WTC11 (cell line): ENCODE measurements at regions not wholly inside any gene's neighbourhood (a gene's known extent, or its start where the extent isn't known, plus 50 kb on each side); places are given as distances from the start of the nearest gene placed in this dataset.

Experiments used
- ATAC-seq: fragments of 200-7000 bp; cut with Tn5 transposase; 2 replicates; pipeline ENCODE4 v1.10.0; 2021; ENCODE audit warnings: mild to moderate bottlenecking, moderate library complexity
- CTCF ChIA-PET: fragments of 300-600 bp; sonication (Branson Sonifier 250); formaldehyde crosslinking; loops from one replicate; lab custom pipeline; 2021; ENCODE audit warnings: antibody characterized with exemption; lab: Charles Lee
- POLR2A ChIA-PET: fragments of 350-600 bp; sonication (Branson Sonifier 250); formaldehyde crosslinking; loops from one replicate; lab custom pipeline; 2021; ENCODE audit warnings: antibody characterized with exemption; lab: Charles Lee
- DNase-seq: peaks from one replicate; pipeline ENCODE4 v3.0.0; 2021; ENCODE audit warnings: low spot score
- H3K27ac Mint-ChIP-seq: 2 replicates; pipeline ENCODE4 v1.8.0; 2021; ENCODE audit warnings: mixed read lengths
- H3K27me3 Mint-ChIP-seq: 2 replicates; pipeline ENCODE4 v1.8.0; 2021; ENCODE audit warnings: low read depth, mild to moderate bottlenecking, moderate library complexity, mixed read lengths
- H3K36me3 Mint-ChIP-seq: 2 replicates; pipeline ENCODE4 v1.8.0; 2021; ENCODE audit warnings: mixed read lengths
- H3K4me1 Mint-ChIP-seq: 2 replicates; pipeline ENCODE4 v1.8.0; 2022; ENCODE audit warnings: mixed read lengths
- H3K4me3 Mint-ChIP-seq: 2 replicates; pipeline ENCODE4 v1.8.0; 2021; ENCODE audit warnings: mild to moderate bottlenecking, moderate library complexity, mixed read lengths
- H3K9me3 Mint-ChIP-seq: 2 replicates; pipeline ENCODE4 v1.8.0; 2021; ENCODE audit warnings: mixed read lengths
- ARID4B ChIP-seq: sonication (generic); formaldehyde crosslinking; IDR thresholded peaks from 2 replicates; pipeline ENCODE4 v1.8.0; 2023; ENCODE audit warnings: missing genetic modification reagents, mild to moderate bottlenecking, borderline replicate concordance
- ATF3 ChIP-seq: sonication (generic); formaldehyde crosslinking; conservative IDR thresholded peaks from 2 replicates; pipeline ENCODE4 v1.8.1; 2022; ENCODE audit warnings: mild to moderate bottlenecking, missing genetic modification reagents
- E2F4 ChIP-seq: sonication (generic); formaldehyde crosslinking; IDR thresholded peaks from 2 replicates; pipeline ENCODE4 v1.8.1; 2022; ENCODE audit warnings: low read depth, mild to moderate bottlenecking, moderate library complexity, missing genetic modification reagents, borderline replicate concordance
- FOXJ3 ChIP-seq: sonication (generic); formaldehyde crosslinking; IDR thresholded peaks from 2 replicates; pipeline ENCODE4 v1.9.0; 2021; ENCODE audit warnings: missing genetic modification reagents, mild to moderate bottlenecking, borderline replicate concordance
- FOXP1 ChIP-seq: sonication (generic); formaldehyde crosslinking; IDR thresholded peaks from 2 replicates; pipeline ENCODE4 v1.8.0; 2022; ENCODE audit warnings: missing genetic modification reagents, mild to moderate bottlenecking, moderate library complexity, borderline replicate concordance
- JAZF1 ChIP-seq: fragments of 250-450 bp; sonication (Bioruptor Pico); IDR thresholded peaks from 2 replicates; pipeline ENCODE4 v1.9.0; 2021; ENCODE audit warnings: moderate library complexity, mild to moderate bottlenecking, inconsistent platforms
- JUN ChIP-seq: sonication (generic); formaldehyde crosslinking; IDR thresholded peaks from 2 replicates; pipeline ENCODE4 v1.8.0; 2023; ENCODE audit warnings: mild to moderate bottlenecking, missing genetic modification reagents
- MLX ChIP-seq: sonication (generic); formaldehyde crosslinking; IDR thresholded peaks from 2 replicates; pipeline ENCODE4 v1.8.1; 2023; ENCODE audit warnings: mild to moderate bottlenecking, missing genetic modification reagents, moderate library complexity
- MYBL2 ChIP-seq: sonication (generic); formaldehyde crosslinking; IDR thresholded peaks from 2 replicates; pipeline ENCODE4 v1.8.1; 2023; ENCODE audit warnings: mild to moderate bottlenecking, moderate library complexity, missing genetic modification reagents
- NFYB ChIP-seq: sonication (generic); formaldehyde crosslinking; conservative IDR thresholded peaks from 2 replicates; pipeline ENCODE4 v1.8.0; 2022; ENCODE audit warnings: low read depth, missing genetic modification reagents
- PRRX2 ChIP-seq: fragments of 250-450 bp; sonication (Bioruptor Pico); IDR thresholded peaks from 2 replicates; pipeline ENCODE4 v1.8.0; 2021; ENCODE audit warnings: mild to moderate bottlenecking
- SMAD3 ChIP-seq: sonication (generic); formaldehyde crosslinking; IDR thresholded peaks from 2 replicates; pipeline ENCODE4 v1.8.0; 2022; ENCODE audit warnings: missing genetic modification reagents, mild to moderate bottlenecking, borderline replicate concordance
- SP1 ChIP-seq: sonication (generic); formaldehyde crosslinking; conservative IDR thresholded peaks from 2 replicates; pipeline ENCODE4 v1.8.1; 2022; ENCODE audit warnings: missing genetic modification reagents
- TEAD1 ChIP-seq: sonication (generic); formaldehyde crosslinking; IDR thresholded peaks from 2 replicates; pipeline ENCODE4 v1.8.0; 2022; ENCODE audit warnings: mild to moderate bottlenecking, missing genetic modification reagents
- ZBTB21 ChIP-seq: sonication (generic); formaldehyde crosslinking; IDR thresholded peaks from 2 replicates; pipeline ENCODE4 v1.8.1; 2023; ENCODE audit warnings: mild to moderate bottlenecking, missing genetic modification reagents, borderline replicate concordance
- ZNF138 ChIP-seq: sonication (generic); formaldehyde crosslinking; conservative IDR thresholded peaks from 2 replicates; pipeline ENCODE4 v1.8.1; 2022; ENCODE audit warnings: mild to moderate bottlenecking, moderate library complexity, missing genetic modification reagents
- ZNF423 ChIP-seq: fragments of 250-450 bp; sonication (Bioruptor Pico); IDR thresholded peaks from 2 replicates; pipeline ENCODE4 v2.1.2; 2022; ENCODE audit warnings: mild to moderate bottlenecking, moderate library complexity
- ZNF512 ChIP-seq: sonication (generic); formaldehyde crosslinking; IDR thresholded peaks from 2 replicates; pipeline ENCODE4 v1.8.1; 2022; ENCODE audit warnings: missing genetic modification reagents, borderline replicate concordance
- TF ChIP-seq, protein P1 (sequence below): sonication (generic); formaldehyde crosslinking; IDR thresholded peaks from 2 replicates; pipeline ENCODE4 v1.8.0; 2022; ENCODE audit warnings: mild to moderate bottlenecking, missing genetic modification reagents
- TF ChIP-seq, protein P2 (sequence below): sonication (generic); formaldehyde crosslinking; IDR thresholded peaks from 2 replicates; pipeline ENCODE4 v1.8.0; 2023; ENCODE audit warnings: missing genetic modification reagents

- H3K36me3 Mint-ChIP-seq, result no peaks in the 10 kb centered on the region
- CTCF ChIA-PET, result no interaction called here
- H3K27me3 Mint-ChIP-seq, result no peaks in the 10 kb centered on the region
- TF ChIP-seq ZNF138 (no peak), PRRX2 (no peak), SMAD3 (CRISPR knock-in tag) (no peak), E2F4 (no peak), TEAD1 (no peak), NFYB (no peak), ATF3 (CRISPR knock-in tag) (no peak), JUN (CRISPR knock-in tag) (no peak), ZNF423 (no peak), FOXJ3 (CRISPR knock-in tag) (no peak), JAZF1 (CRISPR knock-in tag) (no peak), MYBL2 (CRISPR knock-in tag) (no peak), SP1 (no peak), ZBTB21 (no peak)
- TF ChIP-seq, protein P1, sequence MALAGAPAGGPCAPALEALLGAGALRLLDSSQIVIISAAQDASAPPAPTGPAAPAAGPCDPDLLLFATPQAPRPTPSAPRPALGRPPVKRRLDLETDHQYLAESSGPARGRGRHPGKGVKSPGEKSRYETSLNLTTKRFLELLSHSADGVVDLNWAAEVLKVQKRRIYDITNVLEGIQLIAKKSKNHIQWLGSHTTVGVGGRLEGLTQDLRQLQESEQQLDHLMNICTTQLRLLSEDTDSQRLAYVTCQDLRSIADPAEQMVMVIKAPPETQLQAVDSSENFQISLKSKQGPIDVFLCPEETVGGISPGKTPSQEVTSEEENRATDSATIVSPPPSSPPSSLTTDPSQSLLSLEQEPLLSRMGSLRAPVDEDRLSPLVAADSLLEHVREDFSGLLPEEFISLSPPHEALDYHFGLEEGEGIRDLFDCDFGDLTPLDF (CRISPR knock-in tag), result no peak
- TF ChIP-seq, protein P2, sequence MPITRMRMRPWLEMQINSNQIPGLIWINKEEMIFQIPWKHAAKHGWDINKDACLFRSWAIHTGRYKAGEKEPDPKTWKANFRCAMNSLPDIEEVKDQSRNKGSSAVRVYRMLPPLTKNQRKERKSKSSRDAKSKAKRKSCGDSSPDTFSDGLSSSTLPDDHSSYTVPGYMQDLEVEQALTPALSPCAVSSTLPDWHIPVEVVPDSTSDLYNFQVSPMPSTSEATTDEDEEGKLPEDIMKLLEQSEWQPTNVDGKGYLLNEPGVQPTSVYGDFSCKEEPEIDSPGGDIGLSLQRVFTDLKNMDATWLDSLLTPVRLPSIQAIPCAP (CRISPR knock-in tag), result no peak
- POLR2A ChIA-PET, result no interaction called here
- DNase-seq (no peak), ATAC-seq (no peak)
- H3K4me1 Mint-ChIP-seq, result no peaks in the 10 kb centered on the region
- H3K9me3 Mint-ChIP-seq, result peaks cover 11% of the 10 kb centered on the region
- H3K4me3 Mint-ChIP-seq, result no peak overlapping the region
- H3K27ac Mint-ChIP-seq, result no peak overlapping the region
Measured at GRCh38 chr4:62618042-62618441, 1417.9 kb downstream of the ADGRL3 start.

GRCh38 chr4:62601737-62602136 is 1401.6 kb downstream of the ADGRL3 start:
- ATAC-seq, result no peak
- CTCF ChIA-PET, result no interaction called here
- POLR2A ChIA-PET, result no interaction called here
- Mint-ChIP-seq H3K4me1 (peaks cover 11% of the 10 kb centered on the region), H3K36me3 (peaks cover 8% of the 10 kb centered on the region), H3K27me3 (no peaks in the 10 kb centered on the region), H3K4me3 (no peak overlapping the region), H3K27ac (peak overlapping the region; percentile 37), H3K9me3 (peaks cover 7% of the 10 kb centered on the region)
- TF ChIP-seq MLX (CRISPR knock-in tag) (no peak), ARID4B (CRISPR knock-in tag) (no peak), FOXP1 (no peak), ZNF512 (CRISPR knock-in tag) (peak; percentile 80; the same call in 1 of the 2 replicates), ZNF423 (no peak)
- no peak for DNase-seq
